SK-N-MC (cell line): ENCODE measurements at regions not wholly inside any gene's neighbourhood (a gene's known extent, or its start where the extent isn't known, plus 50 kb on each side); places are given as distances from the start of the nearest gene placed in this dataset.

ENCODE experiments used
- DNase-seq: peaks from one replicate; pipeline ENCODE4 v3.0.0-alpha.2; 2011; ENCODE audit warnings: low read depth, low spot score
- H3K27ac ChIP-seq: fragments of 200-600 bp; sonication (generic); 2 replicates; pipeline ENCODE4 v1.5.1; 2016; ENCODE audit warnings: mixed run types
- H3K36me3 ChIP-seq: fragments of 200-600 bp; sonication (generic); 2 replicates; pipeline ENCODE4 v1.6.1; 2017; ENCODE audit warnings: antibody characterized with exemption, low read length, mixed read lengths; ENCODE audit not compliant: insufficient read depth
- H3K4me3 ChIP-seq: fragments of 200-600 bp; sonication (generic); 2 replicates; pipeline ENCODE4 v1.5.1; 2016
- H3K9ac ChIP-seq: fragments of 200-600 bp; sonication (generic); 2 replicates; pipeline ENCODE4 v1.8.0; 2017; ENCODE audit warnings: mixed run types, mixed read lengths; ENCODE audit not compliant: insufficient read length
- H3K9me3 ChIP-seq: fragments of 200-600 bp; sonication (generic); 2 replicates; pipeline ENCODE4 v1.6.1; 2017; ENCODE audit warnings: low read depth, mild to moderate bottlenecking, antibody characterized with exemption, low read length, moderate library complexity, mixed read lengths
- EZH2 ChIP-seq: fragments of 200-600 bp; sonication (generic); IDR thresholded peaks from one replicate; pipeline ENCODE4 v1.6.1; 2017; ENCODE audit warnings: antibody characterized with exemption
- FOXP2 ChIP-seq: optimal IDR thresholded peaks from 2 replicates; pipeline ENCODE3; 2011; ENCODE audit warnings: mild to moderate bottlenecking, moderate library complexity; ENCODE audit not compliant: insufficient read depth; ENCODE audit errors: extremely low read length, control extremely low read depth
- POLR2AphosphoS5 ChIP-seq: IDR thresholded peaks from 2 replicates; pipeline ENCODE4 v1.6.1; 2012; ENCODE audit warnings: mild to moderate bottlenecking, low read depth, low read length, borderline replicate concordance

DNA sequence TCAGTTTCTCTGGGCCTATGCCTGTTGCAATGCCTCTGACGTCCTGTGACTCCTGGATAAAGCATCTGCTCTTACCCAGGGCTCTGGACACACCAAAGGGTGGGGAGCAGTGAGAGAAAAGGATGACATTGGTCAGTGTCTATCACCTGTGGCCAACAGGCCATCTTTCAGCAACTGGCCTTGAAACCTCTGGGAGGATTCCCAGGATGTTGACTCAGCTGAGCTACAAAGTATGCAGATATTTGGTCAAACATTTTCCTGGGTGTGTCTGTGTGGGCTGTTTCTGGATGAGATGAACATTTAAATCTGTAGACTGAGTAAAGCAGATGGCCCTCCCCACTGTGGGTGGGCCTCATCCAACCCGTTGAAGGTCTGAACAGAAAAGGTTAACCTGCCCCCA is 149.9 kb downstream of the SPATA19 start:
- DNase-seq: no peak
- no peaks in the 10 kb centered on the region for H3K36me3 ChIP-seq
- no peak overlapping the region for H3K4me3 ChIP-seq
- H3K9ac ChIP-seq: no peak overlapping the region
- TF ChIP-seq FOXP2: no peak
- no peak for TF ChIP-seq POLR2AphosphoS5
- TF ChIP-seq EZH2: no peak
- H3K9me3 ChIP-seq: no peaks in the 10 kb centered on the region
- H3K27ac ChIP-seq: no peak overlapping the region

DNA sequence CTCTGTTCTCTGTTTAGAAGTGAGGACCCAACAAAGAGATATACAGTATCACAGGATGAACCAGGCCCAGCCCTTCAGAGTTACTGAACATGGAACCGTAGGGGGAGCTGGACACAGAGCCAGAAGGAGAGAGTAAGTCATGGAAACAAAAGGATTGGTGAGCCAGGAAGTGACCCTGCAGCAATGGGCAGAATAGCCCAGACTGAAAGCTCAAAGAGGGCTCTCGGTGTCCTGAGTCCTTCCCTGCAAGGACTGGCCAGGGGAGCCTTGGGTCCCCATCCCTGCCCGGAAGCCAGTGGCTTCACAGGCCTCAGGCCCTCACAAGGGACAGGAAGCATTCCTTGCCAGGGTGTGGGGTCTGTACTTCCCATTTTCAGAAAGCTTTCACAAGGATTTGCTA is 150.6 kb downstream of the SPATA19 start:
- Histone ChIP-seq H3K9me3 (no peaks in the 10 kb centered on the region), H3K36me3 (no peaks in the 10 kb centered on the region), H3K4me3 (no peak overlapping the region), H3K27ac (no peak overlapping the region), H3K9ac (no peak overlapping the region)
- DNase-seq: no peak
- TF ChIP-seq FOXP2 (no peak), POLR2AphosphoS5 (no peak), EZH2 (no peak)

DNA sequence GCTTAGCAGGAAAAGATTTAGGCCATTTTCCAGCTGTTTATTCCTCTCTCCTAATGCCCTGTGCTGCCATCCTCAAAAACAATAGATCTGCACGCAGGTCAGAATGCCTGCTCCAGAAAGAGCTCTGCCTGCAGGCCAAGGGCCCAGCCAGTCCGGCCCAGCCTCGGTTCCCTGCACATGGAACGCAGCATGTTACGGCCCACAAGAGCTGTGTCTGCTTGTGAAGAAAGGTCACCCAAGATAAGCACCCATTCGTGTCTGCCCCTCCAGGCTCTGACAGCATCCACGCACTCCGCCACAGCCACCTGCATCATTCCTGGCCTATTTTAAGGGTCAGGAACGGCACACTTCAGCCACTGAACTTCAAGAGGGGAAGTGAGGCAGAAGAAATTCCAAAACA is 152.2 kb downstream of the SPATA19 start:
- no peaks in the 10 kb centered on the region for H3K36me3 ChIP-seq
- no peak overlapping the region for H3K27ac ChIP-seq
- TF ChIP-seq FOXP2 (no peak), POLR2AphosphoS5 (no peak), EZH2 (no peak)
- H3K9me3 ChIP-seq: no peaks in the 10 kb centered on the region
- H3K4me3 ChIP-seq: no peak overlapping the region
- no peak overlapping the region for H3K9ac ChIP-seq
- no peak for DNase-seq

DNA sequence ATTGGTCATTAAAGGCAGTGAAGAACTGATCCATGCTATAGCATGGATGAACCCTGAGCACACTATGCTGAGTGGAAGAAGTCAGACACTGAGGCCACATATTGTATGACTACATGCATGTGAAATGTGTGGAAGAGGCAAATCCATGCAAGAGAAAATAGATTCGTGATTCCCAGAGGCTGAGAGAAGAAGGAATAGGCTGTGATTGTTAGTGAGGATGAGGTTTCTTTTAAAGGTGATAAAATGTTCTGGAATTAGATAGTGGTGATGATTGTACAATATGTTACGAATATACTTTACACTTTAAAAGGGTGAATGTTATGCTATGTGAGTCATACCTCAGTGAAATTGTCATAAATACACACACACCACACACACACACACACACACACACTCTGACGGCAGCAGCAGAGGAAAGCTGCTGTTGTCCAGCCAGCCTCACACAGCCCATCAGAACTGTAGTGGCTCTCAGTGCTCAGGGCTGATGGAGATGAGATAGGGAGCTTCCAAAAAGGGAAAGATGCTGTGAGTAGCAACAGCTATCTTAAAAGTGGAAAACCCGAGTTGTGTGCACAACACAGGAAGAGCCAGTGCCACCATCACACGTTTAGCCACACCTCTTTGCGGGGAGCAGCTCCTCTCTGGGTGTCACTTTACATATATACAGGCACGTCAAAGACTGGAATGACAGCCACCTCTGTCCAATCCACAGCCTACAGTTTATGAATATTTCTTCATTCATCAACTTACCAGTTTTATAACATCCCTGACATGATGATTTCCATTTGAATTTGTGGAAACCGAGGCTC is 153.0 kb downstream of the SPATA19 start:
- DNase-seq: no peak
- no peak overlapping the region for H3K9ac ChIP-seq
- no peaks in the 10 kb centered on the region for H3K36me3 ChIP-seq
- H3K27ac ChIP-seq: no peak overlapping the region
- H3K4me3 ChIP-seq: no peak overlapping the region
- no peaks in the 10 kb centered on the region for H3K9me3 ChIP-seq
- TF ChIP-seq FOXP2: no peak
- TF ChIP-seq POLR2AphosphoS5: no peak
- no peak for TF ChIP-seq EZH2

DNA sequence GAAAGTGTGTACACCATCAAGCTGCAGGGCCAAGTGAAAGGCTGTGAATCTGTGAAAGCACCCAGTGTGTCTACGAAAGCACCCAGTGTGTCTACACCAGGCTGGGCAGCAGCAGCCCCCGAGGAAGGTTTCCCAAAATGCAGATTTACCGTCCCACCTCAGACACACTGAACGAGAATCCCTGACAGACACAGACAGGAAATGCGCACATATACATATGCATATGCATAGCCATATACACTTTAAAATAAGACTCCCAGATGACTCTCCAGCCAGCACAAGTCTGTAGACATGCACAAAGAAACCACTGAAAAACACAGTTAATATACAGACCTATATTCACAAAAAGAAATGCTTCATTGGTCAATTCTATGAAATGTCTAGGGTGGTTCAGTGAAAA is 155.5 kb upstream of the OPCML start:
- DNase-seq: no peak
- Histone ChIP-seq H3K9me3 (no peaks in the 10 kb centered on the region), H3K4me3 (no peak overlapping the region), H3K9ac (no peak overlapping the region), H3K36me3 (no peaks in the 10 kb centered on the region), H3K27ac (no peak overlapping the region)
- no peak for TF ChIP-seq FOXP2
- TF ChIP-seq EZH2: no peak
- TF ChIP-seq POLR2AphosphoS5: no peak

DNA sequence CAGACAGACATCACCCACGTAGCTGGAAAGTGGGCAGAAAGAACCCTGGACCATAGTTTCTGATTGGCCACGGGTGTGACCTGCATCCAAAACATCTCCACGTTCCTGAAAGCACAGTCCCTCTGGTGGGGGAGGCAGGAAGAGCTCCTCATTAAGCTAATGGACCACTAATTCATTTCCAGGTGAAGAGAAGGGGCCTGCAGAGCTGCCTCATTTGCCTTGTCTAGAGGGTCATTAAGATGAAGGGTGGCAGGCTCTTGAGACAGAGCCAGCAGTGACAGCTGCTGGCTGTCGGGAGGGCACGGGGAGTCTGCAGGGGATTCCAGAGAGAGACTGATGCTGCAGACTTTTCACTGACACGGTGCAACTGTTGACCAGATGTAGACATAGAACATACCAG is 149.6 kb upstream of the OPCML start:
- TF ChIP-seq FOXP2 (no peak), EZH2 (no peak), POLR2AphosphoS5 (no peak)
- DNase-seq: no peak

DNA sequence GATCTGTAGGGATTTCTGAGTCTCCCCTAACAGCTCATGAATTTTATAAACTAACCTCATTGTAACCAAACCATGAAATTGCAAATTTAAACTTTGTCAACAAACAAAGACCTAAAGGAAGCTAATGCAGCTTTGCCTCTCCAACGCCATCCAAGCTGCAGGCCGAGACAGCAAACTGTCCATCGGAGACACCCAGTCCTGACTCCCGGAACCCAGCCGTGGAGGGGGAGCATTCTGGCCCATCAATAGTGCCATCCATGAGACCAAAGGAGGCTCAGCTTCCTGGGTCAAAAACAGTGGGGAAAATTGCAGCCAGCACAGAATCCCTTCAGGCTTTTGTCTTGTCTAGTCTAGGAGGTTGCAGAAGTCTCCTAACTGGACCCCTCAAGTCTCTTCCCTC is 147.6 kb upstream of the OPCML start:
- Histone ChIP-seq H3K9ac (no peak overlapping the region), H3K36me3 (no peaks in the 10 kb centered on the region), H3K9me3 (no peaks in the 10 kb centered on the region), H3K4me3 (no peak overlapping the region), H3K27ac (no peak overlapping the region)
- no peak for DNase-seq
- TF ChIP-seq FOXP2: no peak
- TF ChIP-seq POLR2AphosphoS5: no peak
- TF ChIP-seq EZH2: no peak

More for the DNA sequence above, 149.6 kb upstream of the OPCML start:
- Histone ChIP-seq H3K36me3 (no peaks in the 10 kb centered on the region), H3K4me3 (no peak overlapping the region), H3K27ac (no peak overlapping the region), H3K9ac (no peak overlapping the region), H3K9me3 (no peaks in the 10 kb centered on the region)

DNA sequence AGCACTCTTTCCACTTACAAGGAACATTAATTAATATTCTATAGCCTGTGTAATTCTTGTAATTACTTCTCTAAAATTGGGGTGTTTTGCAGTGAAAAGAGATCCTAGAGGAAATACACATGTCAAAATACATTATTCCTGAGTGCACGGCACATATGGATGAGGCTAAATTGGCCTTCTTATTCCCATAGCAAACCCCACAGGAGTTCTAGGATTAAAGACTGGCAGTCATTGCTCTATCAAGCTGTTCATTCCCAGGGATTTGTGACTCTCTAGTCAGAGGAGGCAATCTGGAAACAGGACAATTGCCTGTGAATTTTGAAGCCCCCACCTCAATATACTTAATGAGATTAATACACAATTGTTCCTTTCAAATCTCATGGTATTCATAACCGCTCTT is 145.9 kb upstream of the OPCML start:
- Histone ChIP-seq H3K36me3 (no peaks in the 10 kb centered on the region), H3K4me3 (no peak overlapping the region), H3K27ac (no peak overlapping the region), H3K9ac (no peak overlapping the region), H3K9me3 (no peaks in the 10 kb centered on the region)
- no peak for DNase-seq
- no peak for TF ChIP-seq POLR2AphosphoS5

DNA sequence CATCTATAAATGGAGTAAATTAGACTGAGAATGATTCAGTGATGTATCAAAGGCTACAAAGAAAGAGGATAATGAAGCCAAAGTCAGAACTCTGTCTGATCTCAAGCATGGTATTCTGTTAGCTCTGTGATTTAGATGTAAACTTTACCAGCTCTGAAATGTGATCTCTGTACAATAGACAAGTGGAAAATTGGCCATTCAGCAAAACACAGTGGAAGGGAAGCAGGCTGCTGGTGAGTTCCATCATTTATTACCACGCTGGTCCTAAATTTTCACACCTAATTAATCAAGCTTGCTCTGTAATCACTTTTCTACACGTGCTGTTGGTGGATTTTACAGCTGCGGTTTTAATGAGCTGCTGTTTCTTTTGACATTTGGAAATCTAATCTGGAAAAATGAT is 145.1 kb upstream of the OPCML start:
- Histone ChIP-seq H3K4me3 (no peak overlapping the region), H3K9me3 (no peaks in the 10 kb centered on the region), H3K9ac (no peak overlapping the region), H3K36me3 (no peaks in the 10 kb centered on the region), H3K27ac (no peak overlapping the region)
- no peak for DNase-seq
- no peak for TF ChIP-seq POLR2AphosphoS5
- no peak for TF ChIP-seq FOXP2
- TF ChIP-seq EZH2: no peak
